OCI-LY1 (cell line): ENCODE measurements at regions not wholly inside any gene's neighbourhood (a gene's known extent, or its start where the extent isn't known, plus 50 kb on each side); places are given as distances from the start of the nearest gene placed in this dataset.

Experiments
- H2AFZ ChIP-seq: fragments of 200-600 bp; sonication (generic), shearing (Covaris generic); 2 replicates; pipeline ENCODE4 v1.6.0; 2014; ENCODE audit warnings: antibody characterized with exemption, mild to moderate bottlenecking, low read length
- H3F3A ChIP-seq: fragments of 200-600 bp; sonication (generic), shearing (Covaris generic); 2 replicates; pipeline ENCODE4 v1.6.0; 2014; ENCODE audit warnings: mild to moderate bottlenecking, antibody characterized with exemption, low read length, moderate library complexity; ENCODE audit not compliant: insufficient read depth
- H3K27ac ChIP-seq: fragments of 200-600 bp; sonication (generic); 2 replicates; pipeline ENCODE4 v1.5.1; 2014; ENCODE audit warnings: low read length, mixed run types, mild to moderate bottlenecking, low read depth; ENCODE audit not compliant: poor library complexity, severe bottlenecking
- H3K27me3 ChIP-seq: fragments of 200-600 bp; sonication (generic); 2 replicates; pipeline ENCODE4 v1.6.0; 2014; ENCODE audit warnings: antibody characterized with exemption, mild to moderate bottlenecking, low read length, moderate library complexity; ENCODE audit not compliant: insufficient read depth
- H3K36me3 ChIP-seq: fragments of 200-600 bp; sonication (generic); 2 replicates; pipeline ENCODE4 v1.6.1; 2014; ENCODE audit warnings: mild to moderate bottlenecking, antibody characterized with exemption, low read length, moderate library complexity, mixed read lengths; ENCODE audit not compliant: insufficient read depth
- H3K4me1 ChIP-seq: fragments of 200-600 bp; sonication (generic); 2 replicates; pipeline ENCODE4 v1.5.1; 2014; ENCODE audit warnings: mild to moderate bottlenecking, low read length, moderate library complexity; ENCODE audit not compliant: insufficient read depth, severe bottlenecking
- H3K4me2 ChIP-seq: fragments of 200-600 bp; sonication (generic), shearing (Covaris generic); 2 replicates; pipeline ENCODE4 v1.6.1; 2014; ENCODE audit warnings: low read length
- H3K4me3 ChIP-seq: fragments of 200-600 bp; sonication (generic); 2 replicates; pipeline ENCODE4 v1.5.1; 2014; ENCODE audit warnings: low read length, low read depth, mild to moderate bottlenecking, mixed read lengths; ENCODE audit not compliant: poor library complexity, severe bottlenecking
- H3K79me2 ChIP-seq: fragments of 200-600 bp; shearing (Covaris generic); 2 replicates; pipeline ENCODE4 v1.6.1; 2016; ENCODE audit warnings: mixed run types, low read length, mixed read lengths; ENCODE audit not compliant: insufficient read depth
- H3K9ac ChIP-seq: fragments of 200-600 bp; sonication (generic), shearing (Covaris generic); 2 replicates; pipeline ENCODE4 v1.6.1; 2014; ENCODE audit warnings: mild to moderate bottlenecking, low read length, mixed read lengths
- H3K9me2 ChIP-seq: fragments of 200-600 bp; sonication (generic), shearing (Covaris generic); 2 replicates; pipeline ENCODE4 v1.6.1; 2014; ENCODE audit warnings: low read depth, mild to moderate bottlenecking, low read length, mixed read lengths
- H3K9me3 ChIP-seq: fragments of 200-600 bp; shearing (Covaris generic); 2 replicates; pipeline ENCODE4 v1.6.1; 2014; ENCODE audit warnings: low read length, mixed read lengths
- H4K20me1 ChIP-seq: fragments of 200-600 bp; sonication (generic), shearing (Covaris generic); 2 replicates; pipeline ENCODE4 v1.6.0; 2016; ENCODE audit warnings: mild to moderate bottlenecking, low read length; ENCODE audit not compliant: insufficient read depth
- CTCF ChIP-seq: fragments of 200-600 bp; sonication (generic), shearing (Covaris generic); IDR thresholded peaks from 2 replicates; pipeline ENCODE4 v1.5.1; 2017; ENCODE audit warnings: mild to moderate bottlenecking, antibody characterized with exemption, low read length, moderate library complexity, mixed read lengths
- EZH2 ChIP-seq: fragments of 200-600 bp; sonication (generic), shearing (Covaris generic); IDR thresholded peaks from 2 replicates; pipeline ENCODE4 v1.8.0; 2017; ENCODE audit warnings: borderline replicate concordance, mixed run types, mild to moderate bottlenecking, antibody characterized with exemption, low read length, moderate library complexity, mixed read lengths

DNA sequence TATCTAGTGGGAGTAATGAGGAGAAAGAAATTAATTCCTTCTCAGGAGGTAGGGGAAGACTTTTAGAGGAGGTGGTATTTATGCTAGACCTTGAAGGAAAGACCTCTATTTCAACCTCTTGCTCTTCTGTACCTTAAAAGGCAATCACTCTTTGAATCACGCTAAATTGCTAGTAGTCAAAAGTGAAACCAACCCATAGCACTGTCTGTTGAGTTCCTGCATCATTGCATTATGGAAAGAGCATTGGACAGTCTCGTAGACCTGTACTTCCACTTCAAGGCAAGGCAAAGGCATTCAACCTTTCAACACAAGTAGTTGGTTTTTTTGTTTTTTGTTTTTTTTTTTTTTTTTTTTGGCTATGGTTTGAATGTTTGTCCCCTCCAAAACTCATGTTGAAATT is 770.4 kb downstream of the ETS1 start:
- TF ChIP-seq EZH2 = no peak
- no peak for TF ChIP-seq CTCF
- Histone ChIP-seq H3K9me2 (no peaks in the 10 kb centered on the region), H3K9me3 (no peaks in the 10 kb centered on the region), H3K4me1 (no peaks in the 10 kb centered on the region), H4K20me1 (no peaks in the 10 kb centered on the region), H3K4me3 (no peak overlapping the region), H3K27me3 (no peaks in the 10 kb centered on the region), H3F3A (no peaks in the 10 kb centered on the region), H3K27ac (no peak overlapping the region), H3K79me2 (no peaks in the 10 kb centered on the region), H3K9ac (no peak overlapping the region), H3K4me2 (no peak overlapping the region), H3K36me3 (no peaks in the 10 kb centered on the region), H2AFZ (no peak overlapping the region)

DNA sequence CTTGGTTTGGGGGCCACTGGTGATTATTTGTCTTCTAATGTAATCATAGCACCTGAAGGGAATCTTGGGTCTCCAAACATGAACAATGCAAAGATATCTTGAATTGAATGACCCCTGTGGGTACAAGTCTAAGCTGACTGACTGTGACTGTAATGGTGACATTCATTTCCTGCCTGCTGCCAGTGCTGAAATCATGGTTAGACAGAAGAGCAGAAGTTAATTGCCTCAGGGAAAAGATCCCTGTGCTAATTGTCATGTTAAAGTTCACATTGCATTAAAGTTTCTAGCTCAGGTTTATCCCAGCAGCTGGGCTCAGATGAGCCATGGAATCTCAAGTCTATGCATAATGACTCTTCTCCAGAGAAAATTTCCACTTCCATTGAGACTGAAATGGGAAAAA is 772.0 kb downstream of the ETS1 start:
- no peaks in the 10 kb centered on the region for H3K79me2 ChIP-seq
- no peak overlapping the region for H3K4me3 ChIP-seq
- no peak overlapping the region for H2AFZ ChIP-seq
- no peaks in the 10 kb centered on the region for H3K36me3 ChIP-seq
- no peaks in the 10 kb centered on the region for H3K9me2 ChIP-seq
- no peaks in the 10 kb centered on the region for H3K27me3 ChIP-seq
- H4K20me1 ChIP-seq = no peaks in the 10 kb centered on the region
- no peak overlapping the region for H3K4me2 ChIP-seq
- no peak overlapping the region for H3K27ac ChIP-seq
- no peak for TF ChIP-seq EZH2
- no peak for TF ChIP-seq CTCF
- H3K4me1 ChIP-seq = no peaks in the 10 kb centered on the region
- no peaks in the 10 kb centered on the region for H3K9me3 ChIP-seq
- H3F3A ChIP-seq = no peaks in the 10 kb centered on the region
- H3K9ac ChIP-seq = no peak overlapping the region

- Histone ChIP-seq H3K9ac (no peak overlapping the region), H3F3A (no peaks in the 10 kb centered on the region), H3K36me3 (no peaks in the 10 kb centered on the region), H3K9me2 (no peaks in the 10 kb centered on the region), H3K27ac (no peak overlapping the region), H3K27me3 (no peaks in the 10 kb centered on the region), H3K4me3 (no peak overlapping the region), H3K4me1 (no peaks in the 10 kb centered on the region), H3K4me2 (no peak overlapping the region), H3K9me3 (no peaks in the 10 kb centered on the region), H3K79me2 (no peaks in the 10 kb centered on the region), H2AFZ (no peak overlapping the region), H4K20me1 (no peaks in the 10 kb centered on the region)
- TF ChIP-seq EZH2 (no peak), CTCF (no peak)
Measured at GRCh38 chr11:127806501-127806900, 780.9 kb downstream of the ETS1 start.
